Central memory CD8-positive, alpha-beta T cell (primary cell): ENCODE measurements at regions not wholly inside any gene's neighbourhood (a gene's known extent, or its start where the extent isn't known, plus 50 kb on each side); places are given as distances from the start of the nearest gene placed in this dataset.
A peak's percentile ranks its signal among the peaks of the same experiment; 100 is the strongest.

Experiments
- ATAC-seq: fragments of 150-1000 bp; cut with Tn5 transposase; replicated peaks from 2 replicates; pipeline ENCODE4 v1.10.0; 2022; ENCODE audit warnings: mild to moderate bottlenecking, moderate FRiP score, moderate number of reproducible peaks; ENCODE audit not compliant: poor library complexity, severe bottlenecking; ENCODE audit errors: extremely low read depth
- DNase-seq, 2 donors: peaks; one replicate each; pipeline ENCODE4 v3.0.0; 2021; ENCODE audit warnings: low spot score in 2 of 2
- H3K27ac Mint-ChIP-seq: one replicate; pipeline ENCODE4 v1.8.0; 2022; ENCODE audit warnings: low read depth, mild to moderate bottlenecking, moderate library complexity, mixed read lengths
- H3K27me3 Mint-ChIP-seq: one replicate; pipeline ENCODE4 v1.8.0; 2022; ENCODE audit warnings: mixed read lengths
- H3K36me3 Mint-ChIP-seq: one replicate; pipeline ENCODE4 v1.8.0; 2022; ENCODE audit warnings: mild to moderate bottlenecking, moderate library complexity, mixed read lengths; ENCODE audit not compliant: insufficient read depth
- H3K4me1 Mint-ChIP-seq: one replicate; pipeline ENCODE4 v1.8.0; 2022; ENCODE audit warnings: mixed read lengths
- H3K4me3 Mint-ChIP-seq: one replicate; pipeline ENCODE4 v1.8.0; 2022; ENCODE audit warnings: mild to moderate bottlenecking, moderate library complexity, mixed read lengths
- H3K9me3 Mint-ChIP-seq: one replicate; pipeline ENCODE4 v1.8.0; 2022; ENCODE audit warnings: mixed read lengths

- no peak overlapping the region for H3K27ac Mint-ChIP-seq
- no peaks in the 10 kb centered on the region for H3K4me1 Mint-ChIP-seq
- peaks cover 37% of the 10 kb centered on the region for H3K27me3 Mint-ChIP-seq
- DNase-seq (no peak), ATAC-seq (no peak)
- H3K9me3 Mint-ChIP-seq, result no peaks in the 10 kb centered on the region
- H3K4me3 Mint-ChIP-seq, result no peak overlapping the region
- no peaks in the 10 kb centered on the region for H3K36me3 Mint-ChIP-seq
Observed at GRCh38 chr14:38884109-38884508, 218.9 kb downstream of the SEC23A start.

GRCh38 chr14:38883127-38883526, 219.9 kb downstream of the SEC23A start:
- H3K4me3 Mint-ChIP-seq, result no peak overlapping the region
- H3K36me3 Mint-ChIP-seq, result no peaks in the 10 kb centered on the region
- DNase-seq (no peak), ATAC-seq (no peak)
- no peak overlapping the region for H3K27ac Mint-ChIP-seq
- no peaks in the 10 kb centered on the region for H3K9me3 Mint-ChIP-seq
- H3K4me1 Mint-ChIP-seq, result no peaks in the 10 kb centered on the region
- H3K27me3 Mint-ChIP-seq, result peaks cover 40% of the 10 kb centered on the region

- no peaks in the 10 kb centered on the region for H3K9me3 Mint-ChIP-seq
- DNase-seq, result no peak
- H3K36me3 Mint-ChIP-seq, result no peaks in the 10 kb centered on the region
- ATAC-seq, result no peak
- H3K27me3 Mint-ChIP-seq, result peaks cover 42% of the 10 kb centered on the region
- no peaks in the 10 kb centered on the region for H3K4me1 Mint-ChIP-seq
- H3K27ac Mint-ChIP-seq, result no peak overlapping the region
- no peak overlapping the region for H3K4me3 Mint-ChIP-seq
Observed at GRCh38 chr14:38882533-38882932, 220.5 kb downstream of the SEC23A start.

GRCh38 chr14:38880643-38881524, 222.2 kb downstream of the SEC23A start:
- no peaks in the 10 kb centered on the region for H3K36me3 Mint-ChIP-seq
- no peak overlapping the region for H3K27ac Mint-ChIP-seq
- no peak overlapping the region for H3K4me3 Mint-ChIP-seq
- H3K27me3 Mint-ChIP-seq, result peaks cover 52% of the 10 kb centered on the region
- no peaks in the 10 kb centered on the region for H3K9me3 Mint-ChIP-seq
- DNase-seq, result no peak
- no peak for ATAC-seq
- no peaks in the 10 kb centered on the region for H3K4me1 Mint-ChIP-seq

- no peaks in the 10 kb centered on the region for H3K9me3 Mint-ChIP-seq
- H3K27ac Mint-ChIP-seq, result no peak overlapping the region
- DNase-seq (no peak), ATAC-seq (no peak)
- H3K4me3 Mint-ChIP-seq, result no peak overlapping the region
- no peaks in the 10 kb centered on the region for H3K4me1 Mint-ChIP-seq
- no peaks in the 10 kb centered on the region for H3K36me3 Mint-ChIP-seq
- peaks cover 52% of the 10 kb centered on the region for H3K27me3 Mint-ChIP-seq
Observed at GRCh38 chr14:38877744-38878388, 225.2 kb downstream of the SEC23A start.

GRCh38 chr14:38874721-38875120, 228.3 kb downstream of the SEC23A start:
- Mint-ChIP-seq H3K4me3 (no peak overlapping the region), H3K27ac (no peak overlapping the region), H3K9me3 (no peaks in the 10 kb centered on the region), H3K36me3 (no peaks in the 10 kb centered on the region), H3K4me1 (no peaks in the 10 kb centered on the region), H3K27me3 (peaks cover 36% of the 10 kb centered on the region)
- DNase-seq (no peak), ATAC-seq (no peak)

GRCh38 chr14:38873941-38874612, 229.0 kb downstream of the SEC23A start:
- Mint-ChIP-seq H3K4me3 (no peak overlapping the region), H3K4me1 (no peaks in the 10 kb centered on the region), H3K27me3 (peaks cover 29% of the 10 kb centered on the region), H3K27ac (no peak overlapping the region), H3K9me3 (no peaks in the 10 kb centered on the region), H3K36me3 (no peaks in the 10 kb centered on the region)
- ATAC-seq (no peak), DNase-seq (no peak)

GRCh38 chr14:38870296-38870836, 232.7 kb downstream of the SEC23A start:
- H3K27ac Mint-ChIP-seq, result no peak overlapping the region
- no peak overlapping the region for H3K4me3 Mint-ChIP-seq
- H3K4me1 Mint-ChIP-seq, result no peaks in the 10 kb centered on the region
- ATAC-seq, result no peak
- peaks cover 2% of the 10 kb centered on the region for H3K27me3 Mint-ChIP-seq
- no peaks in the 10 kb centered on the region for H3K36me3 Mint-ChIP-seq
- DNase-seq, result no peak
- H3K9me3 Mint-ChIP-seq, result no peaks in the 10 kb centered on the region

- no peak overlapping the region for H3K4me3 Mint-ChIP-seq
- H3K4me1 Mint-ChIP-seq, result no peaks in the 10 kb centered on the region
- ATAC-seq (no peak), DNase-seq (no peak)
- H3K27me3 Mint-ChIP-seq, result peaks cover 20% of the 10 kb centered on the region
- H3K9me3 Mint-ChIP-seq, result no peaks in the 10 kb centered on the region
- no peaks in the 10 kb centered on the region for H3K36me3 Mint-ChIP-seq
- no peak overlapping the region for H3K27ac Mint-ChIP-seq
Observed at GRCh38 chr14:38868399-38869290, 234.4 kb downstream of the SEC23A start.

GRCh38 chr14:38867561-38868150, 235.4 kb downstream of the SEC23A start:
- H3K9me3 Mint-ChIP-seq, result no peaks in the 10 kb centered on the region
- H3K4me3 Mint-ChIP-seq, result no peak overlapping the region
- H3K27ac Mint-ChIP-seq, result no peak overlapping the region
- DNase-seq, result no peak
- peak; percentile 60 for ATAC-seq
- peaks cover 20% of the 10 kb centered on the region for H3K27me3 Mint-ChIP-seq
- H3K36me3 Mint-ChIP-seq, result no peaks in the 10 kb centered on the region
- H3K4me1 Mint-ChIP-seq, result no peaks in the 10 kb centered on the region

GRCh38 chr14:38866461-38866860, 236.6 kb downstream of the SEC23A start:
- no peaks in the 10 kb centered on the region for H3K36me3 Mint-ChIP-seq
- no peaks in the 10 kb centered on the region for H3K9me3 Mint-ChIP-seq
- no peak overlapping the region for H3K4me3 Mint-ChIP-seq
- no peak overlapping the region for H3K27ac Mint-ChIP-seq
- ATAC-seq, result no peak
- no peaks in the 10 kb centered on the region for H3K4me1 Mint-ChIP-seq
- no peak for DNase-seq
- H3K27me3 Mint-ChIP-seq, result peaks cover 32% of the 10 kb centered on the region
